Sigmoid colon (tissue), 4 donors: ENCODE measurements at regions not wholly inside any gene's neighbourhood (a gene's known extent, or its start where the extent isn't known, plus 50 kb on each side); places are given as distances from the start of the nearest gene placed in this dataset.

Source experiments
- EP300 ChIP-seq, 4 donors: sonication (generic); formaldehyde crosslinking; IDR thresholded peaks; one replicate each; pipeline ENCODE4 v1.6.1; 2017; ENCODE audit warnings: antibody characterized with exemption in 4 of 4
- TF ChIP-seq, protein P1 (sequence below), 4 experiments: fragments of 450-650 bp in 3 of 4; fragments of 200-600 bp in 1 of 4; IDR thresholded peaks; one replicate each; pipeline ENCODE4 v1.5.1; 2016 to 2019; ENCODE audit warnings: antibody characterized with exemption in 4 of 4, mild to moderate bottlenecking in 3 of 4, moderate library complexity in 2 of 4

DNA sequence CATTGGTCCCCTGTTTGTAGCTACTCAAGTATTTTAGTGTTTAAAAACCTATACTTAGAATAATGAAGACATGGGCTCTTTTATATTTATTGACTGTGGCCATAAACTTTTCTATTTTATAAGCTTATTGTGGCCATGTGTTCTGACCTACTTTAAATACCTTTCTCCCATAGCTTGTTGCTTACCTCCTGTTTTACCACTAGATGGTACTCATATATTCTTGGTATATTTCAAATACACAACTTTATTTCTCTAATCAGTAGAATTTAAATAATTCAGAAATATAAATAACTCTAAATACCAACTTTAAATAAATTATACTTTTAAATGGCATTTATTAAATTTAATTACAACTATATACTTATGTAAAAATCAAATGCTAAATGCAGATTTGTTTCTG lies 498.0 kb downstream of the PRDM9 start:
- no peak for TF ChIP-seq EP300 (IDR thresholded peaks at IDR 0.05)
- TF ChIP-seq, protein P1, sequence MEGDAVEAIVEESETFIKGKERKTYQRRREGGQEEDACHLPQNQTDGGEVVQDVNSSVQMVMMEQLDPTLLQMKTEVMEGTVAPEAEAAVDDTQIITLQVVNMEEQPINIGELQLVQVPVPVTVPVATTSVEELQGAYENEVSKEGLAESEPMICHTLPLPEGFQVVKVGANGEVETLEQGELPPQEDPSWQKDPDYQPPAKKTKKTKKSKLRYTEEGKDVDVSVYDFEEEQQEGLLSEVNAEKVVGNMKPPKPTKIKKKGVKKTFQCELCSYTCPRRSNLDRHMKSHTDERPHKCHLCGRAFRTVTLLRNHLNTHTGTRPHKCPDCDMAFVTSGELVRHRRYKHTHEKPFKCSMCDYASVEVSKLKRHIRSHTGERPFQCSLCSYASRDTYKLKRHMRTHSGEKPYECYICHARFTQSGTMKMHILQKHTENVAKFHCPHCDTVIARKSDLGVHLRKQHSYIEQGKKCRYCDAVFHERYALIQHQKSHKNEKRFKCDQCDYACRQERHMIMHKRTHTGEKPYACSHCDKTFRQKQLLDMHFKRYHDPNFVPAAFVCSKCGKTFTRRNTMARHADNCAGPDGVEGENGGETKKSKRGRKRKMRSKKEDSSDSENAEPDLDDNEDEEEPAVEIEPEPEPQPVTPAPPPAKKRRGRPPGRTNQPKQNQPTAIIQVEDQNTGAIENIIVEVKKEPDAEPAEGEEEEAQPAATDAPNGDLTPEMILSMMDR (IDR thresholded peaks at IDR 0.05), result no peak
